Neural crest cell (in vitro differentiated cells): ENCODE measurements at regions not wholly inside any gene's neighbourhood (a gene's known extent, or its start where the extent isn't known, plus 50 kb on each side); places are given as distances from the start of the nearest gene placed in this dataset.

ENCODE experiments used
- DNase-seq: peaks from one replicate; pipeline ENCODE4 v3.0.0; 2021; ENCODE audit warnings: low read depth, mixed read lengths, low spot score
- H3K27ac Mint-ChIP-seq: one replicate; pipeline ENCODE4 v1.8.0; 2021; ENCODE audit warnings: mild to moderate bottlenecking, mixed read lengths; ENCODE audit not compliant: unreplicated experiment
- H3K27me3 Mint-ChIP-seq: 2 replicates; pipeline ENCODE4 v1.8.0; 2021; ENCODE audit warnings: low read depth, mild to moderate bottlenecking, mixed read lengths
- H3K36me3 Mint-ChIP-seq: 2 replicates; pipeline ENCODE4 v1.8.0; 2021; ENCODE audit warnings: low read depth, mild to moderate bottlenecking, mixed read lengths
- H3K4me1 Mint-ChIP-seq: 2 replicates; pipeline ENCODE4 v1.8.0; 2021; ENCODE audit warnings: mixed read lengths
- H3K4me3 Mint-ChIP-seq: one replicate; pipeline ENCODE4 v1.8.0; 2021; ENCODE audit warnings: mild to moderate bottlenecking, mixed read lengths
- H3K9me3 Mint-ChIP-seq: 2 replicates; pipeline ENCODE4 v1.8.0; 2021; ENCODE audit warnings: mixed read lengths
- TF ChIP-seq, protein P1 (sequence below): fragments of 200-600 bp; sonication (generic); conservative IDR thresholded peaks from 2 replicates; pipeline ENCODE4 v1.5.0; 2021; ENCODE audit warnings: antibody characterized with exemption, mild to moderate bottlenecking

DNA sequence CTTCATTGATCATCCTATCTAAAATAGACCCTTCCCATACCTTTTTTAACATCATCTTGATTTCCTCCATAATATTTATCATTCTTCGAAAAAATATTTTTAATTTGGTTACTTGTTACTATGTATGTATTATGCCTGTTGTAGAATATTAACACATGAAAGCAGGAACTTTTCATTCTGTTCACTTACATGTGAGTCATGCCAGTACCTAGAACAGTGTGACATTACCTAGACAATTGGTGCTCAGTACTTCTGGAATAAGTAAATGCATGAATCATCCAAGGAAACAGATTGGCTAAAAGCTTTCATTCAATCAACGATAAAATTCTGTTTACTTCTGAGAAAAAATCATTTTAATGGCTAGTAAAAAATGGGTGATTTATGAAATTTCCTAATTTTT is 76.4 kb downstream of the CXXC4 start:
- Mint-ChIP-seq H3K9me3 (no peaks in the 10 kb centered on the region), H3K27ac (no peak overlapping the region), H3K27me3 (no peaks in the 10 kb centered on the region), H3K36me3 (no peaks in the 10 kb centered on the region), H3K4me1 (peaks cover 49% of the 10 kb centered on the region), H3K4me3 (no peak overlapping the region)
- DNase-seq, result no peak
- TF ChIP-seq, protein P1, sequence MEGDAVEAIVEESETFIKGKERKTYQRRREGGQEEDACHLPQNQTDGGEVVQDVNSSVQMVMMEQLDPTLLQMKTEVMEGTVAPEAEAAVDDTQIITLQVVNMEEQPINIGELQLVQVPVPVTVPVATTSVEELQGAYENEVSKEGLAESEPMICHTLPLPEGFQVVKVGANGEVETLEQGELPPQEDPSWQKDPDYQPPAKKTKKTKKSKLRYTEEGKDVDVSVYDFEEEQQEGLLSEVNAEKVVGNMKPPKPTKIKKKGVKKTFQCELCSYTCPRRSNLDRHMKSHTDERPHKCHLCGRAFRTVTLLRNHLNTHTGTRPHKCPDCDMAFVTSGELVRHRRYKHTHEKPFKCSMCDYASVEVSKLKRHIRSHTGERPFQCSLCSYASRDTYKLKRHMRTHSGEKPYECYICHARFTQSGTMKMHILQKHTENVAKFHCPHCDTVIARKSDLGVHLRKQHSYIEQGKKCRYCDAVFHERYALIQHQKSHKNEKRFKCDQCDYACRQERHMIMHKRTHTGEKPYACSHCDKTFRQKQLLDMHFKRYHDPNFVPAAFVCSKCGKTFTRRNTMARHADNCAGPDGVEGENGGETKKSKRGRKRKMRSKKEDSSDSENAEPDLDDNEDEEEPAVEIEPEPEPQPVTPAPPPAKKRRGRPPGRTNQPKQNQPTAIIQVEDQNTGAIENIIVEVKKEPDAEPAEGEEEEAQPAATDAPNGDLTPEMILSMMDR, result no peak

DNA sequence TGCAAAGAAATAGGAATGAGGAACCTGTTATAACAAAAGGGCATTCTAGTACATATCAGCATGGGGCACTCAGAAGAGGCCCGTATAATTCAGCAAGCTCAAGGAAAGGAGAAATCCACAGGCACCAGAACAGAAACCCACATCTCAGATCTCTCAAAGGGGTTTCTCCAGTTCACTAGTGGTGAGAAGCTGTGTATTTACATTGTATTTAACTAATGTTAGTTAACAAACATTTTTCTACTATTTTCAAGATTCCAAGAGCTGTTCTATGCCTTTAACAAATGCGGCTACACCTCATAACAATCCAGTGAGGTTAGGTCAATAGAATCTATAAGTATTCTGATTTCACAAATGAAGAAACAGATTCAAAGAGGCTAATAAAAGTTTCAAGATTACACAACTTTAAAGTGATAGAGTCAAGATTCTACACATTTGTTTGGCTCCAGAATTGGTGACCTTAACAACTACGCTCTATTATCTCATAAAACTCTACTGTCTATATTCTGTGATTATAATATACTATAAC is 77.3 kb downstream of the CXXC4 start:
- Mint-ChIP-seq H3K4me1 (peaks cover 55% of the 10 kb centered on the region), H3K36me3 (no peaks in the 10 kb centered on the region), H3K27me3 (no peaks in the 10 kb centered on the region), H3K9me3 (no peaks in the 10 kb centered on the region), H3K4me3 (peak overlapping the region; percentile 43), H3K27ac (no peak overlapping the region)
- DNase-seq, result no peak
- TF ChIP-seq, protein P1, result no peak

DNA sequence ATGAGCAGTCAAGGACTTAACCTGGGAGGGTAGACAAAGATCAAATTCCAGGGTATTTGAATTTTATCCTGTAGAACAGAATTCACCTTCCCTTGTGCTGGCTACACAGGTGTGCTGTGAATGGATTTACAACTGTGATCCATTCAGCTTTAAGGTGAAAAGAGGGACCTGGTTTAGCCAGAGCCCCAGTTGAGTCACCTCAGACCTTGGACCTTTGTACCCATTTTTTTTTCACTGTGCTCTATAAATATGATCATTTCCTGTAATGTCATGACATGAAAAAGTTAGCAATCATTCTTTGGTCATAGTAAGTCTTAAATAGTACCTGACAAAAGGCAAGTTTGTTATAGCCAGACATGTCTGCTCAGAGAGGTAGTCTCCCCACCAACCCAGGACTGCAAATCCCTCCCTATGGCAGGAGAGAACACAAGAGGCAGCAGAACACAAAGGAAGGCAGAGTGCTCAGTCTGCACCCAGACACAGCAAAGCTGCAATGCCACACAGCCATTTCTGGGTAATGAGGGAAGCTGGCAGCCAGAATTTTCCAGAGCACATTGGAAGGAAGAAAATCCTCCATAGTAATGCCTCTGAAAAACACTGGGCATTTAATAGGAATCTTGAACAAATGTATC is 77.9 kb downstream of the CXXC4 start:
- no peaks in the 10 kb centered on the region for H3K9me3 Mint-ChIP-seq
- DNase-seq, result no peak
- peak overlapping the region; percentile 43 for H3K4me3 Mint-ChIP-seq
- peaks cover 49% of the 10 kb centered on the region for H3K4me1 Mint-ChIP-seq
- H3K27ac Mint-ChIP-seq, result no peak overlapping the region
- TF ChIP-seq, protein P1, result no peak
- no peaks in the 10 kb centered on the region for H3K36me3 Mint-ChIP-seq
- no peaks in the 10 kb centered on the region for H3K27me3 Mint-ChIP-seq

DNA sequence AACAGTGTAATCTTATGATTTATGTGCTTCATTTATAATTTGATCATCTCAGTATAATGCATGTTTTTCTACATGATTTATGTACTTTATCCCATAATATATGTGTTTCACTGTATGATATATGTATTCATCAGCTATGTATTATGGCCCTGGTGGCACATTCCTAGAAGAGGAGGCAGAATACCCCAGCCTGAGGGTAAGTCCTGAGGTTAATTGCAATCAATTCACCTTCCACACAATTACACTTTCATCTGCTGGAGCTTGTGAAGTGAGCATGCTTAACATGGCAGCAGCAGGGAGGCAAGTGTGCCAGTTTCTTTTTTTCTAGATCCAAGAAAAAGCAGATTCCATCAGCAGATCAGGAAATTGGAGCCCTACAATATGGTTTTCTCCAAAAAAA is 81.2 kb downstream of the CXXC4 start:
- peaks cover 39% of the 10 kb centered on the region for H3K4me1 Mint-ChIP-seq
- H3K4me3 Mint-ChIP-seq, result no peak overlapping the region
- TF ChIP-seq, protein P1, result no peak
- no peaks in the 10 kb centered on the region for H3K9me3 Mint-ChIP-seq
- no peak for DNase-seq
- no peaks in the 10 kb centered on the region for H3K27me3 Mint-ChIP-seq
- no peaks in the 10 kb centered on the region for H3K36me3 Mint-ChIP-seq
- H3K27ac Mint-ChIP-seq, result no peak overlapping the region

- TF ChIP-seq, protein P1, result no peak
These were observed 82.3 kb downstream of the CXXC4 start for GRCh38 chr4:104412344-104412743.

More at GRCh38 chr4:104412344-104412743, 82.3 kb downstream of the CXXC4 start:
- no peaks in the 10 kb centered on the region for H3K9me3 Mint-ChIP-seq
- H3K4me1 Mint-ChIP-seq, result peaks cover 34% of the 10 kb centered on the region
- no peak overlapping the region for H3K4me3 Mint-ChIP-seq
- no peaks in the 10 kb centered on the region for H3K36me3 Mint-ChIP-seq
- no peak for DNase-seq
- no peak overlapping the region for H3K27ac Mint-ChIP-seq
- H3K27me3 Mint-ChIP-seq, result no peaks in the 10 kb centered on the region
